Panc1 (cell line): ENCODE measurements at regions not wholly inside any gene's neighbourhood (a gene's known extent, or its start where the extent isn't known, plus 50 kb on each side); places are given as distances from the start of the nearest gene placed in this dataset.

Experiments
- ATAC-seq: fragments of 200-7000 bp; cut with Tn5 transposase; 2 replicates; pipeline ENCODE4 v1.9.1; 2020; ENCODE audit warnings: mild to moderate bottlenecking, moderate library complexity
- BruUV-seq: library from RNA; stranded (reverse); fragments of 400-500 nt; replicated peaks from 2 replicates; lab custom pipeline; 2021; lab: Mats Ljungman, UMichigan
- CTCF ChIA-PET: fragments of 300-600 bp; sonication (Branson Sonifier 250); formaldehyde crosslinking; loops from one replicate; lab custom pipeline; 2022; ENCODE audit warnings: antibody characterized with exemption; lab: Charles Lee
- POLR2A ChIA-PET: fragments of 300-600 bp; sonication (Branson Sonifier 250); formaldehyde crosslinking; loops from one replicate; lab custom pipeline; 2022; ENCODE audit warnings: antibody characterized with exemption; lab: Charles Lee
- DNase-seq: peaks from one replicate; pipeline ENCODE4 v3.0.0-alpha.2; 2010; ENCODE audit warnings: low read depth, low spot score
- H3K27ac ChIP-seq: 2 replicates; pipeline ENCODE4 v1.5.1; 2011; ENCODE audit warnings: mild to moderate bottlenecking, low read length, inconsistent platforms
- H3K27me3 ChIP-seq: fragments of 200-500 bp; sonication (Bioruptor generic); 2 replicates; pipeline ENCODE4 v1.6.0; 2014; ENCODE audit warnings: low read length, inconsistent platforms; ENCODE audit not compliant: control insufficient read depth, insufficient read depth
- H3K36me3 ChIP-seq: fragments of 200-500 bp; sonication (Bioruptor generic); 2 replicates; pipeline ENCODE4 v1.5.1; 2014; ENCODE audit warnings: inconsistent platforms, mild to moderate bottlenecking, low read length, moderate library complexity; ENCODE audit not compliant: control insufficient read depth, insufficient read depth
- H3K4me1 ChIP-seq: 2 replicates; pipeline ENCODE4 v1.5.1; 2011; ENCODE audit warnings: inconsistent platforms, mild to moderate bottlenecking, low read length, moderate library complexity; ENCODE audit not compliant: control insufficient read depth, insufficient read depth
- H3K4me3 ChIP-seq, 2 experiments: 2 replicates each; pipeline ENCODE4 v1.5.1; 2011 to 2012; ENCODE audit warnings: low read depth in 2 of 2, low read length in 2 of 2, mild to moderate bottlenecking in 2 of 2, inconsistent platforms in 1 of 2, moderate library complexity in 1 of 2
- H3K9me3 ChIP-seq: fragments of 200-500 bp; sonication (Bioruptor generic); 2 replicates; pipeline ENCODE4 v1.5.1; 2014; ENCODE audit warnings: low read depth, mild to moderate bottlenecking, inconsistent platforms, low read length, moderate library complexity; ENCODE audit not compliant: control insufficient read depth, insufficient read depth
- POLR2AphosphoS5 ChIP-seq: IDR thresholded peaks from 2 replicates; pipeline ENCODE4 v1.6.1; 2012; ENCODE audit warnings: mild to moderate bottlenecking, low read depth, low read length, moderate library complexity
- REST ChIP-seq, 2 experiments: IDR thresholded peaks; 2 replicates each; pipeline ENCODE4 v1.6.1; 2011 to 2012; ENCODE audit warnings: low read depth in 2 of 2, control low read depth in 1 of 2, low read length in 1 of 2, mild to moderate bottlenecking in 1 of 2, moderate library complexity in 1 of 2; ENCODE audit not compliant: insufficient read depth in 1 of 2
- SIN3A ChIP-seq: IDR thresholded peaks from 2 replicates; pipeline ENCODE4 v1.6.1; 2012; ENCODE audit warnings: low read depth, mild to moderate bottlenecking, low read length, moderate library complexity, borderline replicate concordance; ENCODE audit not compliant: insufficient read depth
- TCF7L2 ChIP-seq: IDR thresholded peaks from 2 replicates; pipeline ENCODE4 v1.6.1; 2011; ENCODE audit warnings: mild to moderate bottlenecking, low read depth, low read length, inconsistent platforms
- in situ Hi-C: cut with HindIII; loops from 2 replicates; pipeline ENCODE4 v1.10.0; 2016; ENCODE audit warnings: low sequenced_read_pairs, low pct_unique_long_range_greater_than_20kb
- intact Hi-C: fragments of 100-400 bp; cut with micrococcal nuclease; formaldehyde crosslinking; loops from one replicate; pipeline ENCODE4 v1.10.0; 2022; ENCODE audit not compliant: unreplicated experiment
- TF ChIP-seq, protein P1 (sequence below): fragments of 450-650 bp; IDR thresholded peaks from 2 replicates; pipeline ENCODE4 v1.5.1; 2017; ENCODE audit warnings: mild to moderate bottlenecking

GRCh38 chr6:106830930-106831329 lies 143.6 kb downstream of the CD24 start:
- BruUV-seq = no TSS peak
- Histone ChIP-seq H3K4me3 (no peak overlapping the region), H3K4me1 (no peaks in the 10 kb centered on the region), H3K36me3 (no peaks in the 10 kb centered on the region), H3K27ac (no peak overlapping the region), H3K9me3 (no peaks in the 10 kb centered on the region), H3K27me3 (no peaks in the 10 kb centered on the region; the same call in 1 of the 2 replicates)
- DNase-seq (no peak), ATAC-seq (no peak)
- ChIA-PET CTCF (no interaction called here), POLR2A (no interaction called here)
- intact Hi-C loops = no loop called here
- TF ChIP-seq, protein P1, sequence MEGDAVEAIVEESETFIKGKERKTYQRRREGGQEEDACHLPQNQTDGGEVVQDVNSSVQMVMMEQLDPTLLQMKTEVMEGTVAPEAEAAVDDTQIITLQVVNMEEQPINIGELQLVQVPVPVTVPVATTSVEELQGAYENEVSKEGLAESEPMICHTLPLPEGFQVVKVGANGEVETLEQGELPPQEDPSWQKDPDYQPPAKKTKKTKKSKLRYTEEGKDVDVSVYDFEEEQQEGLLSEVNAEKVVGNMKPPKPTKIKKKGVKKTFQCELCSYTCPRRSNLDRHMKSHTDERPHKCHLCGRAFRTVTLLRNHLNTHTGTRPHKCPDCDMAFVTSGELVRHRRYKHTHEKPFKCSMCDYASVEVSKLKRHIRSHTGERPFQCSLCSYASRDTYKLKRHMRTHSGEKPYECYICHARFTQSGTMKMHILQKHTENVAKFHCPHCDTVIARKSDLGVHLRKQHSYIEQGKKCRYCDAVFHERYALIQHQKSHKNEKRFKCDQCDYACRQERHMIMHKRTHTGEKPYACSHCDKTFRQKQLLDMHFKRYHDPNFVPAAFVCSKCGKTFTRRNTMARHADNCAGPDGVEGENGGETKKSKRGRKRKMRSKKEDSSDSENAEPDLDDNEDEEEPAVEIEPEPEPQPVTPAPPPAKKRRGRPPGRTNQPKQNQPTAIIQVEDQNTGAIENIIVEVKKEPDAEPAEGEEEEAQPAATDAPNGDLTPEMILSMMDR = no peak
- TF ChIP-seq REST (IDR thresholded peaks at IDR 0.05; ENCODE audit: insufficient read depth in 1 of 2, low read depth in 2 of 2, low read length in 1 of 2) (no peak), SIN3A (no peak), TCF7L2 (no peak), POLR2AphosphoS5 (no peak)
- in situ Hi-C loops = no loop called here

DNA sequence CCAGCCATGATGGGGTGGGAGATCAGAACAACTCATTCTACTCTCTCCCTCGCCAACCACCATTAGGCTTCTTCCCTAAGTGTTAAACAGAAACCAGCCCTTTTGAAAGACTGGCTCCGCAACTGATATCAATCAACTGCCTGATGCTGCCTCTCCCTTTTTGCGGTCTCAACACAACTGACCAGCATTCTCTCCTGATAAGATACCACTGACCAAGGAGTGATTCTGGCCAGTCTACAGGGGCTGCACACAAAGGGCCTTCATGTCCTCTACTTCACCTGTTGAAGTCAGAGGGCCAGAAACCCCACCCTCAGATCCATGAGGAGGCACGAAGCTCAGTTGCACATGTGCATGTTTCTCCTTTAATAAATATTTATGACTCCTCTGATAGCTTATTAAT lies 145.1 kb downstream of the CD24 start:
- H3K4me3 ChIP-seq = no peak overlapping the region
- no peaks in the 10 kb centered on the region; the same call in 1 of the 2 replicates for H3K27me3 ChIP-seq
- H3K27ac ChIP-seq = no peak overlapping the region
- no TSS peak for BruUV-seq
- TF ChIP-seq SIN3A = no peak
- no peak for ATAC-seq
- no peaks in the 10 kb centered on the region for H3K9me3 ChIP-seq
- ChIA-PET POLR2A (no interaction called here), CTCF (no interaction called here)
- in situ Hi-C loops = no loop called here
- DNase-seq = no peak
- intact Hi-C loops = no loop called here
- H3K36me3 ChIP-seq = no peaks in the 10 kb centered on the region
- H3K4me1 ChIP-seq = no peaks in the 10 kb centered on the region

DNA sequence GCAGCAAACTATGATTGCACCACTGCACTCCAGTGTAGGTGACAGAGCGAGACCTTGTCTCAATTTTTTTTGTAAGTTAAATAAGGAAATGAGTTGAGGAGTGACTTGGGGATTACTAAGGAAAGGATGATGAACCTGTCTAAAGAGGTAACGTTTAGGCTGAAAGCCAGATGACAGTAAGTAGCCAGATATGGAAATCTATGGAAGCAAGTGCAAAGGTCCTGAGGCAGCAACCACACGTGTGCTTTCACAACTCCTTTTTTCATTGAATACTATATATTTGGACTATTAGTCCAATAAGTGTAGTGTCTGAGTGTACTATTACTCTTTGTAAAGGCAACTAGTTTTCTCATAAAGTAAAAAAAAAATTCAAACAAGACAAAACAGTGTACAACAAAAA lies 147.4 kb downstream of the CD24 start:
- ChIA-PET POLR2A (no interaction called here), CTCF (no interaction called here)
- no peak overlapping the region for H3K4me3 ChIP-seq
- in situ Hi-C loops = no loop called here
- no peaks in the 10 kb centered on the region for H3K4me1 ChIP-seq
- intact Hi-C loops = no loop called here
- no peak for DNase-seq
- TF ChIP-seq REST (IDR thresholded peaks at IDR 0.05; ENCODE audit: insufficient read depth in 1 of 2, low read depth in 2 of 2, low read length in 1 of 2) = no peak
- TF ChIP-seq TCF7L2 = no peak
- TF ChIP-seq, protein P1 = no peak
- TF ChIP-seq SIN3A = no peak
- no peak for TF ChIP-seq POLR2AphosphoS5
- H3K27ac ChIP-seq = no peak overlapping the region
- ATAC-seq = no peak
- H3K9me3 ChIP-seq = no peaks in the 10 kb centered on the region
- BruUV-seq = no TSS peak
- H3K36me3 ChIP-seq = no peaks in the 10 kb centered on the region
- H3K27me3 ChIP-seq = no peaks in the 10 kb centered on the region
